ENCODE measurements at regions not wholly inside any gene's neighbourhood (a gene's known extent, or its start where the extent isn't known, plus 50 kb on each side); places are given as distances from the start of the nearest gene placed in this dataset.

GRCh38 chr2:21468624-21469023, 344.9 kb downstream of the TDRD15 start:
- no peak for DNase-seq (ENCODE audit: low read depth in 2 of 2)
- H3K4me3 ChIP-seq (replicated peaks in 1 of 2; ENCODE audit: low read depth in 2 of 2, low read length in 2 of 2): no peak overlapping the region
- no peak for TF ChIP-seq CTCF (IDR thresholded peaks at IDR 0.05; ENCODE audit: low read depth, low read length)

GRCh38 chr2:21469158-21469557, 345.4 kb downstream of the TDRD15 start:
- TF ChIP-seq CTCF (IDR thresholded peaks at IDR 0.05; ENCODE audit: low read depth, low read length): no peak
- no peak for DNase-seq (ENCODE audit: low read depth in 2 of 2)
- H3K4me3 ChIP-seq (replicated peaks in 1 of 2; ENCODE audit: low read depth in 2 of 2, low read length in 2 of 2): no peak overlapping the region

- no peak for DNase-seq (ENCODE audit: low read depth in 2 of 2)
- TF ChIP-seq CTCF (IDR thresholded peaks at IDR 0.05; ENCODE audit: low read depth, low read length): no peak
- H3K4me3 ChIP-seq (replicated peaks in 1 of 2; ENCODE audit: low read depth in 2 of 2, low read length in 2 of 2): no peak overlapping the region
Measured at GRCh38 chr2:21469564-21469963, 345.8 kb downstream of the TDRD15 start.

- no peak overlapping the region for H3K4me3 ChIP-seq (replicated peaks in 1 of 2; ENCODE audit: low read depth in 2 of 2, low read length in 2 of 2)
- no peak for TF ChIP-seq CTCF (IDR thresholded peaks at IDR 0.05; ENCODE audit: low read depth, low read length)
- no peak for DNase-seq (ENCODE audit: low read depth in 2 of 2)
Measured at GRCh38 chr2:21480162-21480561, 356.4 kb downstream of the TDRD15 start.

GRCh38 chr2:21484643-21485042, 360.9 kb downstream of the TDRD15 start:
- no peak for TF ChIP-seq CTCF (IDR thresholded peaks at IDR 0.05; ENCODE audit: low read depth, low read length)
- H3K4me3 ChIP-seq (replicated peaks in 1 of 2; ENCODE audit: low read depth in 2 of 2, low read length in 2 of 2): no peak overlapping the region
- no peak for DNase-seq (ENCODE audit: low read depth in 2 of 2)

- H3K4me3 ChIP-seq (replicated peaks in 1 of 2; ENCODE audit: low read depth in 2 of 2, low read length in 2 of 2): no peak overlapping the region
- no peak for TF ChIP-seq CTCF (IDR thresholded peaks at IDR 0.05; ENCODE audit: low read depth, low read length)
- DNase-seq (ENCODE audit: low read depth in 2 of 2): no peak
Measured at GRCh38 chr2:21486445-21486844, 362.7 kb downstream of the TDRD15 start.

GRCh38 chr2:21489080-21489479, 365.3 kb downstream of the TDRD15 start:
- no peak overlapping the region for H3K4me3 ChIP-seq (replicated peaks in 1 of 2; ENCODE audit: low read depth in 2 of 2, low read length in 2 of 2)
- no peak for TF ChIP-seq CTCF (IDR thresholded peaks at IDR 0.05; ENCODE audit: low read depth, low read length)
- no peak for DNase-seq (ENCODE audit: low read depth in 2 of 2)

All from cardiac fibroblast (primary cell).